Non-pigmented ciliary epithelial cell (primary cell): ENCODE measurements at regions not wholly inside any gene's neighbourhood (a gene's known extent, or its start where the extent isn't known, plus 50 kb on each side); places are given as distances from the start of the nearest gene placed in this dataset.

Source experiments
- DNase-seq: peaks from one replicate; pipeline ENCODE4 v3.0.0-alpha.2; 2010; ENCODE audit warnings: low read depth

DNA sequence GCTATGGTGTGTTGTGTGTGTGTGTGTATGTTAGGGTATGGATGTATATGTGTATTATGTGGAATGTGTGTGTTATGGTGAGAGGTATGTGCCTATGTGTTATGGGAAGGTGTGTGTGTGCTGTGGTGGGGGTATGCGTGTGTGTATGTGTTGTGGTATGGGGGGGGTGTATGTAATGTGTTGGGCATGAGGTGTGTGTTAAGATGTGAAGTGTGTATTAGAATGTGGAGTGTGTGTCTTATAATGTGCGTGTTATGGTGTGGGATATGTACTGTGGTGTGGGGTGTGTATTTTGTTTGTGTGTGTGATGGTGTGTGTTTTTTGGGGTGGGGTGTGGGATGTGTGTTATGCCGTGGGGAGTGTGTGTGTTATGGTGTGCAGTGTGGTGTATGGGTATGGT lies 242.5 kb downstream of the RHOU start:
- no peak for DNase-seq

DNA sequence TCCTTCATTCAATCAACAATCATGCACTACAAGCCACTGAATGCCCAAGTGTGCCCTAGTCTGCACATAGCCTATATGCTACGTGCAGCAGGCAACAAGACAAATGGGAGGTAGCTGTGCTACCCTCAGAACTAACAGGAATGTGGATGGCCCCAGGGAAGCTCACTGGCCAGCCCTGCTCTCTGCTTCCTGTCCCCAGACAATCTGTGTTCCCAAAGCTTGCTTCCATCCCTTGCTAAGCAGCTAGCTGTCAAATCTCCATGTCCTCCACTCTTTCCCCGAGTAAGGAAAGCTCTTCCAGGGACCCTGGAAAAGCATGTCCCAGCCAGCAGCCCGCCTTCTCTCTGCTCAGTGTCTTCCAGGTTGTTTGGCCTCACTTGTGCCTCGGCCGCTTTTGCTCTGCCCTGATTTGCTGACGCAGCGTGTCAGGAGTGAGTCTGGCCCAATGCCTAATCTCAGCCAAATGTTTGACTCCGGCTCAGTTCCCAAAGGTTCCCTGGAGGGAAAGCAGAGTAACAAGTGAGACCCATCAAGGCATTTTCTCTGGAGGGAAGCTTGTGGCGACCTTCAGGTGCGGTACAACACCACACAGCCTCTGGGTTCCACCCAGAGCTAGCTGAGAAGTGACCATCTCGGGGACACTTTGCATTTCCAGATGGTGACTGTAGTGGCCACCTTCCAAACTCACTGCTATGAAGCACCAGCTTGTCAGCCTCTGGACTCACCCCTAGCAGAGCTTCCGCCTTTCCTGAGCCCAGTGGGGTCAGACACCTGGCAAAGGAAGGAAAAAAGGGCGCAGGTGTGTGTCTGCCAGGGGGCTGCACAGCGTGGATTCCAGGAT lies 243.4 kb downstream of the RHOU start:
- no peak for DNase-seq

DNA sequence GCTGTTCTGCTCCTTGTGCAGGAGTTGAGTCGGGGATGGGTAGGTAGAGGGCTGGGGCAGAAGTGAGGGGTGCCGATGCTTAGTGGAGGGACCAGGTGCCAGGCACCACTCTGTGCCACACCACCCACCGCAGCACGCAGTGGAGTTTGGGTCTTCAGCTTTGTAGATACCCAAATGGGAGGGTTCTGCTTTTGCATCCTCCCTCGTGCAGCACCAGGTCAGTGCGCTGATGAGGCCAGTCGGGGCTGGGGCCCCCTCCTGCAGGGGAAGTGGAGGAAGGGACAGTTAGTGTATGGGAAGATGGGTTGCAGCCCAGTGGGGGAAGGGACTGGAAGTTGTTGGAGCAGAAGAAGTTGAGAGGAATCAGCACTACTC lies 244.0 kb downstream of the RHOU start:
- no peak for DNase-seq

DNA sequence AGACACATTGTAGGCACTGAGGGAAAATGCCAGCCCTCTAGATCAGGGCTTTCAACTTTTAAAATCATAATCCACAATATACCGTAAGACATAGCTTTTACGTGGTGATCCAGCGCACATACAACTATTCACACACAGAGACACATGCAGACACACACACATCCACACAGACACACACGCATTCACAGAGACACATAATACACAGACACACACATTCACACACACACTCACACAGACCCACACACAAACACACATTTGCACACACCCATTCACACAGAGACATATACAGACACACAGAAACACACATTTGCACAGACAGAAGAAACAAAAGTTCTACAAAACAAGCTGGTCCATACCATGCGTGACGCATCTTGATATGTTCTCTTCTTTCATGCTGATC lies 244.5 kb downstream of the RHOU start:
- no peak for DNase-seq

DNA sequence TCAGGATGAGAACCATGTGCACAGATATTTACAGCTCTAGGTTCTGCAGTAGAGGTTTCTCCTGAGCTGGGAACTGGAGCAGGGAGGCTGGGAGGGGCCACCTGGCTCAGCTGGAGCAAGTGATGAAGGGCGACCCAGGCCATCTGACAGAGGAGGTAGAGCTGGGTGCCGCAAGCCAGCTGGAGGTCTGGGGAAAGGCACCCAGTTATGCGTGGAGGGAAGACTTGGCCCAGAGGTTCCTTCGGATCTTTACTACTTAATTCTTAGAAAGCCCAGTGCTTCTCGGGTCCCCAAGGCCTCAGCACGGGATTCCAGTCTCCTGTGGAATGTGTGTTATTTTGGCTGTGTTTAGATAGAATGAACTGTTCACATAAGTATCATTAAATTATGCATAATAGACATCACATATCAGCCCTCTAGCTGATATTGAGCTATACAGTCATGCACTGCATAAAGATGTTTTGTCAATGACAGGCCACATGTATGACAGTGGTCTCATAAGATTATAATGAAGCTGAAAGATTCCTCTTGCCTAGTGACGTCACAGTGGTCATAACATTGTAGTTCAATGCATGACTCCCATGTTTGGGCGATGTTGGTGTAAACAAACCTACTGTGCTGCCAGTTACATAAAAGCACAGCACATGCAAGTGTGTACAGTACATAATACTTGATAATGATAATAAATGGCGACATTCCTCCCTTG lies 245.1 kb downstream of the RHOU start:
- DNase-seq = no peak

DNA sequence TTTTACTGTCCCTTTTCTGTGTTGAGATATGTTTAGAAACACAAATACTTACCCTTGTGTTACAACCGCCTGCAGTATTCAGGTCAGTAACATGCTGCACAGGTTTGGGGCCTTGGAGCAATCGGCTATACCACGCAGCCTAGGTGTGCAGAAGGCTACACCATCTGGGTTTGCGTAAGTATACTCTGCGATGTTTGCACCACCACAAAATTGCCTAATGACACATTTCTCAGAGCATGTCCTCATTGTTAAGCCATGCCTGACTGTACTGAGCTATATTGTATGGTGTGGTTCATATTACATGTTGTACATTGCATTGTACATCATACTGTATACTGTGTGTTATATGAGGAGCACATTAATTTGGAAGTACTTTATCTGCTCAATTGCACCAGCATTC lies 247.4 kb downstream of the RHOU start:
- no peak for DNase-seq

DNA sequence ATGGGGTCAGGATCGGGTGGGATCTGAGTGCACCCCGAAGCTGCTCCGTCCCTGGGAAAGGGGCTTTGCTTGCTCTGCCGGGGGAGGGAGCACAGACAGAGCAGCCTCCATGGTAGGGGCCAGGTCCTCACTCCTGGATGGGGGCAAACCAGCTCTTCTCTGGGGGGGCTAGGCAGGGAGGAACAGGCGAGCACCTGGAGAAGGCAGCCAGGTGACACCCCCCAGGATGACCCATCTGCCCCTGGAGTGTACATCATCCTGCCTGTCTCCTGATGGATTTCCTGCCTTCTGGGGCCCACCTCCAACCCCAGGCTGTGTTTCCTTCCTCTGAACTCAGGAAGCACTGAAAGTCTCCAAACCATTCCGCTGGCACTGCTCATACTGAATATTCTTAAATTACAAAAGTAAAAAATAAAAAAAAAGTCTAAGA lies 248.0 kb downstream of the RHOU start:
- DNase-seq = no peak

DNA sequence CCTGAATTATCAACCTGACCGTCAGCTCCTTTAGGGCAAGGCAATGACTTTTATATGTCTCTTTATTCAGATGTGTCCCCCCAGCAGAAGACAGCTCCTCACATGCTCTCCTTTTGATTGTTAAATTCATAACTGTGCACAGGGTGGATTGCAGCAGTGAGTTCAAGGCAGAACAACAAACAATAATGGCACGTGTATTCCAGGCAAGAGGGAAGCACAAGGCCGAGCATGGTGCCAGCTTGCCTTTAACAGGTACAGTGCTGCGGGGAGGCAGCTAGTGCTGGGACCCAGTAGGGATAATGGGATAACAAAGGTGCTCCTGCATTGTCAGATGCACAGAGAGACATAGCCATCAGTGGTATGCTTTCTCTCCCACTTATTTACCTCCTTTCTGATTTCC lies 248.4 kb downstream of the RHOU start:
- no peak for DNase-seq

DNA sequence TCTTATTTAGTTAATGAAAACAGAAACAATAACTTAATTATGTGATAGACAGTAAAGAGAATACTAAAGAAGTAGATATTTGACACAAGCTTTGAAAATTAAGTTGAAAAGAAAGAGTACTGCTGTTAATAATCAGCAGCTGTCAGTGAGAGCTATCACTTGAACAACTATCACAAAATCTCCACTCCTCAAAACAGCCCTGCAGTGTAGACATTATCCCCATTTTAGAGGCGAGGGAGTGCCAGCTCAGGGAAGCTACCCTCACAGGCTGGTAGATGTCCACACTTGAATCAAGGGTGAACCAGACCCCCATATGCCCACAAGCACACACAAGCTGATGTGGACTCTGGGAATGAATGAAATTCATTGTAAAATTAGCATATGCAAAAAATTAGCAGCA lies 248.8 kb downstream of the RHOU start:
- no peak for DNase-seq

DNA sequence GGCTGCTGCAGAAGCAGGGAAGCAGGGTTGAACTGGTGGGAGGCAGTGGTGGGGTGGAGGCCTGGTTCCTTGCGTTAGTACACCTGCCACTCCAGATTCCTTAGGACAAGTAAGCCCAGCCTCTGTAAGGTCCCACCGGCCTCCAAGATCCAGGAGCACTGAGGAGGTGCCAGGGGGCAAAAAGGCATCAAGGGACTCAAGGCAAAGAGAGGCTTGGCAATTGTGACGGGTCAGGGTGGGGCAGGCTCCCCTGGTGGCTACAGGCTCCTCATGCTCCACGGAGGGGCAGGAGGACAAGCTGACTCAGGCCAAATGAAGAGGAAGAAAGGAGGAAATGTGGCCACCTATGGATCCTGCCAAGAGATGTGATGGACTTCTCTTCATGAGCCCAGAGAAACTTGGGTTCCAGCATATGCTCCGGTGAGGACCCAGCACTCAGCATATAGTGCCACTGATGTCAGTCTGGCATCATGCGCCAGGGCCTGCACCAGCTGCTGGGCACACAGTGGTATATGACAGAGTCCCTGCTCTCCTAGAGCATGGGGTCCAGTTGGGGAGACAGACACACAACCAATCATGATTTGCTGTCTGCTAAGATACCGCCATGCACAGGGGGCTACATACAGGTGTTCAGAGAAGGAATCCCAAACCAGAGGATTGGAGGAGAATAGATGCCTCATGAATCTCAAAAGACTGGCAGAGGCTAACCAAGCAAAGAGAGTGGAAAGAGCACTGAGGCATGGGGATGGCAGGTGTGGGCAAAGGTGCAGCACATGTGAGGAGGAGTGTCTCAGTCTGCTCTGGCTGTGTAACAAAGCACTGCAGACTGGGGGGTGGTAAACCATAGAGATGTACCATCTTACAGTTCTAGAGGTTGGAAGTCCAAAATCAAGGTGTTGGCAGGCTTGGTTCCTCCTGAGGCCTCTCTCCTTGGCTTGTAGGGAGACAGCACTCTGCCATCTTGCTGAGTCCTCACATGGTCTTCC lies 249.7 kb downstream of the RHOU start:
- DNase-seq = no peak

DNA sequence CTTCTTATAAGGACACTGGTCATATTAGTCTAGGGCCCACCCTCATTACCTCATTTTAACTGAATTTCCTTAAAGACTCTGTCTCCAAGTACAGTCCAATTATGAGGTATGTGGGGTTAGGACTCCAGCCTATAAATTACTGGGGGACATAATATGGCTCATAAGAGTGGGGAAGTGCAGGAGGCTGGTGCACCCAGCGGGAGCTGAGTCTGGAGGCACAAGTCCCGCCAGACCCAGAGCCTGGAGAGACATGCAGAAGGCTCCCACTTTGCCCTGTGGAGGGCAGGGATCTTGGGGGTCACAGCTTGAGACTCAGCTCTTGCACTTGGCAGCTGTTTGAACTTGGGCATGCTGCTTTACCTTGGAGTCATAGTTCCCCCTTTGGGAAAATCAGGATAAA lies 250.4 kb downstream of the RHOU start:
- DNase-seq = no peak

DNA sequence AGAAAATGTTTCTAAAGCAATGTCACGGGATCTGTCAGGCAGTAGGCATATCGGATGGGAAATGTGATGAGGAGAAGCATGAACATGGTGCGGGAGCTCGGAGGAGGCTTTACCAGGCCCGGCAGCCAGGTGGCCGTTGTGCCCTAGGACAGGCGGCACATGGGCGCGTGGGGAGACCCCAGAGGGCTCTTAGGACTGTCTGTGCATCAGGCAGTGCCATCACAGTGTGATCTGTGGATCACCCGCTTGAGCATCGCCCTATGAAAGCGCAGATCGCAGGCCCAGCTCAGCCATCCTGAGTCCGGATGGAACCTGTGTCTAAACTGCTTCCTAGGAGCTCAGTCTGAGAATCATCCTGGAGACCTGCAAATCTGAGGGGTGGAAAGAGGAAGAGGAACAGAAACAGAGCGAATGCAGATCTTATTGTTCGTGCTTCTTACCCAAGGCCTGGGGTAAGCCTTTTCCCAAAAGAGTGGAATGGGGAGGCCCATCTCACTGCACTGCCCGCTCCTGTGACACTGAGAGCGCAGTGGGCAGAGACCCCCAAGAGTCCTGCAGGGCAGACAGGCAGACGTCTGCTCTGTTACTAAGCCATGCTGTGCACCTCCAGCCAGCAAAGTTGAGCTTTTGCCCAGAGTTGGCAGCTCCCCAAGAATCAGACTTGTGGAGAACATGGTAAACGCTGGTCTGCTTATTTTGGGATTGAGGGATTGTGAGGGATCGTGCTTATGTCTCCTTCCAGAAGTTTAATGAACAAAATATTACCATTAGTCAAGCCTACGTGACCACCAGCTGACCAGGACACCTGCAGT lies 251.0 kb downstream of the RHOU start:
- no peak for DNase-seq

DNA sequence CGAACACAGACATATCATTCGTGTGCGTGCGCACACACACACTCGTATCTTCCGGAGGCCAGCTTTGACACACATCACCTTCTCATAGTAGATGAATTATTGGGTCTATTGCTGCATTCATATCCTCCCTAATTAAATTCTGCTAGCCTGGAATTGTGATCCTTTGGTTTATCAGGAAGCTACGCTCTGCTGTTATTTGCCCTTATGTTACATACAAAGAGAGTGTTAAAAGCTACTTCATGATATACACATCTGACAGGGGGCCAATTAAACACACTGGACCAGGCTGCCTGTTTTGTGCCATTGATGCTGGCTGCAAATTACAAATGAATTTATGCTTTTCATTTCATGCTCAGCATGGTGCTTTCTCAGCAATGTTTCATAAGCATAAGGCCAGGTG lies 252.0 kb downstream of the RHOU start:
- DNase-seq = no peak

DNA sequence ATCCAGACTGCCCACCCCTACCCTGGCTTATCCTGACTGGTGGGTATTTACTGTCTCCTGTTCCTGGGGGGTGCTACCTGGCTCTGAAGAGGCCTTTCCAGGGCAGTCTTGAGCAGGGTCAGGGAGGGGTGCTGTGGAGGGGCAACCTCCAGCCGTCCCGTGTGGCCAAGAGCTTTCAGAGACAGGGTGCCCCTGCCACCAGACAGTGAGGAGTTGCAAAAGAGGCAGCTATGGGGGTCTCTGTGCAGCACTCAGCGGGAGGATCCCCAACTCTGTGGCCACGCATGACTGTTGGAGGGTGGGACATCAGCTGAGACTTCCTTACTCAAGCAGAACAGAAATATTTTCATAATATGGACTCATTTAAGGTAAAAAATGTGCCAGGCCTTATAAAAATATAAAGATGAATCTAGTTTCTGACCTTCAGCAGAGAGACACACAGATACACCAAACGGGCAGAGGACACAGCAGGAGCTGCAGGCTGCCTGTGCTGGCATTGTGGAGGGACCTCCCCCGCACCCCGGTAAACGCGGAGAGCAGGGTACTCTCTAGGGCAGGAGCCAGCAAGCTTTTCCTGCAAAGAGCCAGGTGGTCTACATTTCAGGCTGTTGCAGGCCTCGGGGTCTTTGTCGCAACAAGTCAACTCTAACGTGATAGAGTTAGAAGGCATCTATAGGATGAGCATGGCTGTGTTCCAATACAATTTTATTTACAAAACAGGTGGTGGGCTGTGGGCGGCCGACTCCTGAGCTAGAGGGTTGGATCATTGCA lies 252.6 kb downstream of the RHOU start:
- DNase-seq = no peak

DNA sequence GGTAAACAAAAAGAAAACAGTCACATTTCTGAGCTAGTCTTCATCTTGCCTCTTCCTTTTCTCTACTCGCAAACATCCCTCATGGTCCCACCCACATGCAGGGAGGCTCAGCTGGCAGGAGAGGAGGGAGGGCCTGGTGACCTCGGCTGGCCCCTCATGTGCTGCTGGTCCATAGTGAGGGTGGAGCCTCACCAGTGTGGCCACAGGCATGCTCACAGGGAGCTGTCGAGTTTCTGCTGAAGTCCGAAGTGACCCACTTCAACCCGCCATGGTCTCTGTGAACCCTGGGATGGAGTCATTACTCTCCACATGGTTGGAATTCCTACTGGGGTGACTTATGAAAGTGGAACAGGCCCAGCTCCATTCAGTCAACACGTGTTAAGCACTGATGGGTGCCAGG lies 253.4 kb downstream of the RHOU start:
- DNase-seq = no peak

DNA sequence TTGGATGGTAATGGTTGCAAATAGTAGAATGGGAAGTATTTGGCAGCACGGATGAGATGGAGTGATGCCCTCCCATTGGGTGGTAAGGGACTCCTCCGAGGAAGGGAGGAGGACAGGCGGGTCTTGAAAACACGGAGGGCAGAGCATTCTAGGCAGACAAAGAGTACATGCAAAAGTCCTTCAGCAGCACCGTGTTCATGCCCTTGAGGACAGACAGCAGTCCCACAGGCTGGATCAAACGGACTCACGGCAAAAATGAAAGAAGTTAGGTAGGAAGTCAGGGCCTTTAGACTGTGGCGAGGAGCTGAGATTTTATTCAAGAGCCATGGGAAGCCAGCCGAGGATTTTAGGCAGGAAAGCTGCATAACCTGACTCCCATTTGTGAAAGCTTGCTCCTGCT lies 253.9 kb downstream of the RHOU start:
- no peak for DNase-seq

DNA sequence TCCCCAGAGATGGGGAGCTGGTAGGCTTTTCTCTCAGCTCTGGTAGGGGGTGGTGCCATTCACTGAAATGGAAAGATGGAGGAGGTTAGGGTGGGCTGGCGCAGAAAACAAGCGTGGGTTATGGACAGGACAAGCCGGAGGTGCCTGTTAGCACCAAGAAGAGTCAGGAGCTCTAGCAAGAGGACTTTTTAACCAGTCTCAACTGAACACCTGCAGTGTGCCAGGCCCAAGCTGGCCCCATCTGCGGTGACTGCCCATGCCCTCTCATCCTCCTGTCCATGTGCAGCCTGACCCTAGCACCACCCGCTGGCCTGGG lies 254.4 kb downstream of the RHOU start:
- no peak for DNase-seq

DNA sequence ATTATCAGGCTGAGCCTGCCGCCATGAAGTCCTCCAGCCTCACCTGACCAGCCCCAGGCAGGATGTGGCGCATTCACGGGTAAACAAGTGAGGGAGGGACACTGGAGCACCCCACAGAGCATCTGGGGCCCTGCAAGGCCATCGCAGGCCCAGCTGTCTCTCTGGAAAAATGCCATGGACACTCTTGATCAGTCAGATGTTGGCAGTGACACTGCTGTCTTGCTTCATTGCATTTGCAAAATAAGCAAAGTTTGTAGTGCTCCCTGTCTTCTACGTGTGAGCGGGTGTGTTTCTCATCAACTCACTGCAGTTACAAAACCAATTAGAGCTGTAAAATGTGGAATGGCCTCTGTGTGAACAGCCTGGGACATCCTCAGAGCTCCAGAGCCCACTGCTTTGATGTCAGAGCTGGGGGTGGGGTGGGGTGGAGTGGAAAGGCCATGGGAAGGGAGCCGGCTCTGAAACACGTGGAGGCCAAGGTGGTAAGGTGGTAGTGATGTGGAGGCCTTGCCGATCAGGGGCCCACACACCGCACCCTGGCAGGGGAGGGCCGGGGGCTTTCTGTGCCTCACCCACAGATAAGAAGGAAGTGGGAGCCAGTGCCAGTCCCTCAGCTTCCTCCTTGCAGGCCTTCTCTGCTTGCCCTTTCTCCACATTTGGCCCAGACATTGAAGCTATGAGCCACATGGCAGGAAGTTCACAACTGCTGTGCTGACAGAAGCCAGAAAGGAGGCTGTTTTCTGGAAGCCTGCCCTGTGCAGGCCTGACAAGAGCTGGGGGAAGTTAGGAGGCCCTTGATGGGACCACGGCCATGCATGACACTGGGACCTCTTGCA lies 254.9 kb downstream of the RHOU start:
- DNase-seq = no peak

DNA sequence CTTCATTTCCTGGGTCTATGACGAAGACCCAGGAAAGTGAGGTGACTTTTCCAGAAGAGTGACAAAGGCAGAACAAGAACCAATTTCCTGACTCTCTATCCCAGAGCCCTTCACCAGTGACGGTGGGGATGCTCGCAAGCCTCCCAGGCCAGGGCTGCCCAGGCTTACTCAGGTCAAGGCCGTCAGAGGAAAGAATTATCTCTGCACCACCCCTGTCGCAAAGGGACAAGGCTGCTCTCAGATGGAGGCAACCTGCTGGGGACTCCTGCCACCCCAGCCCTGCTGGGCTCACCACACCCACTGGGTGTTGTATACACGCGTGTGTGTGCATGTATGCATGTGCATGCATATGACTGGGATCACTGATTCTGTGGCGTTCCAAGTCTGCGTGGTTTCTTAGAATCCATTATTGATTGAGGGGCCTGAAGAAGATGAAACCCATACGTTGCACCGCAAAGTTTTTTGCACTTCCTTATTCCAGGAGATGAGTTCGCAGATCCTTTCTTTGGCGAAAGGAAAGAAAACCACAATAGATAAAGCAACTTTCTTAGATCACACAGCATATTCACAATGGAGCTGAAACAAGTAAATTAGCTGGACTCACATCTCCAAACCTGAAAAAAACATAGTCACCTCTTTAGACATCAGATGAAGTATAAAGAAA lies 255.8 kb downstream of the RHOU start:
- no peak for DNase-seq

DNA sequence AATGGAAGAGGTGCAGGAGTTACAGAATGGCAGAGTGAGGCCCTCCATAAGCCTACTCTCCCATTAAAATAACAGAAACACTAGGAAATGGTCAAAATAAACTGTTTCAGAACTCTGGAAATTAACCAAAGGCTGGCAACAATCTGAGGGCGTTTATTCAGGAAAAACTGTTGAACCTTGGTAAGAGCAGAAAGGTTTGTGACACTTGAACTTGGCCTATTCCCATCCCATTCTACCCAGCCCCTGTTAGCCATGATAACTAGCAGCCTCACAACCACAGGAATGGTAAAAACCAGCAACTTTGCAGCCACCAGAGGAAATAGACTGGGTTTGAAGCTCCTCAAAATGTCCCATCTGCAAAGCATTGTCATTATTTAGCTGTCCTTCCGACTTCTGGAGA lies 256.8 kb downstream of the RHOU start:
- no peak for DNase-seq
